ENCODE measurements at regions not wholly inside any gene's neighbourhood (a gene's known extent, or its start where the extent isn't known, plus 50 kb on each side); places are given as distances from the start of the nearest gene placed in this dataset.

- no peaks in the 10 kb centered on the region for H3K9me2 ChIP-seq (ENCODE audit: insufficient read depth)
- H3K79me2 ChIP-seq (replicated peaks; ENCODE audit: insufficient read depth) = no peaks in the 10 kb centered on the region
- H3K27ac Mint-ChIP-seq = no peak overlapping the region
- no peaks in the 10 kb centered on the region for H3K27me3 ChIP-seq (ENCODE audit: insufficient read depth)
- TF ChIP-seq ZNF462 (CRISPR knock-in tag; IDR thresholded peaks at IDR 0.05) (no peak), EZH2 (IDR thresholded peaks at IDR 0.05; ENCODE audit: low read depth, unreplicated experiment) (no peak), CTCF (conservative IDR thresholded peaks at IDR 0.05; ENCODE audit: low read depth in 2 of 2) (no peak), ZNF331 (CRISPR knock-in tag; IDR thresholded peaks at IDR 0.05; ENCODE audit: low read depth) (no peak), STAT1 (IDR thresholded peaks at IDR 0.05; ENCODE audit: unreplicated experiment) (no peak), ZNF114 (CRISPR knock-in tag; IDR thresholded peaks at IDR 0.05) (no peak), REST (IDR thresholded peaks at IDR 0.05; ENCODE audit: unreplicated experiment) (no peak), ETS1 (IDR thresholded peaks at IDR 0.05) (no peak), JUNB (IDR thresholded peaks at IDR 0.05; ENCODE audit: unreplicated experiment) (no peak), EZH2phosphoT487 (IDR thresholded peaks at IDR 0.05; ENCODE audit: unreplicated experiment) (no peak), CREB1 (CRISPR knock-in tag; IDR thresholded peaks at IDR 0.05; ENCODE audit: low read depth) (no peak), NANOG (IDR thresholded peaks at IDR 0.05; ENCODE audit: borderline replicate concordance) (no peak), POLR2AphosphoS5 (IDR thresholded peaks at IDR 0.05; ENCODE audit: low read depth) (no peak)
- H4K20me1 ChIP-seq (replicated peaks; ENCODE audit: insufficient read depth) = no peaks in the 10 kb centered on the region
- H2AFZ ChIP-seq = no peak overlapping the region
- H3K4me1 Mint-ChIP-seq = no peaks in the 10 kb centered on the region
- no peaks in the 10 kb centered on the region for H3K4me1 ChIP-seq (ENCODE audit: insufficient read depth)
- H3K36me3 ChIP-seq (ENCODE audit: insufficient read depth) = no peaks in the 10 kb centered on the region
- DNase-seq (ENCODE audit: low spot score) (no peak), ATAC-seq (no peak)
- peaks cover 3% of the 10 kb centered on the region for H3K27me3 Mint-ChIP-seq (ENCODE audit: insufficient read depth, low read depth, poor library complexity)
- H3K27ac ChIP-seq (ENCODE audit: low read depth) = no peak overlapping the region
- peaks cover 4% of the 10 kb centered on the region; the same call in 2 of the 3 replicates for H3K9me3 Mint-ChIP-seq
- no peak overlapping the region for H3K4me3 ChIP-seq
- no peaks in the 10 kb centered on the region for H3K36me3 Mint-ChIP-seq (ENCODE audit: low read depth)
- no peak overlapping the region for H3K4me3 Mint-ChIP-seq
- no peak overlapping the region for H3K4me2 ChIP-seq
- H3F3A ChIP-seq (replicated peaks; ENCODE audit: low read depth) = no peaks in the 10 kb centered on the region
These were observed 430.9 kb downstream of the IRX2 start for GRCh38 chr5:2320611-2321010.

Measured in GM23338 (cell line).